ENCODE measurements at regions not wholly inside any gene's neighbourhood (a gene's known extent, or its start where the extent isn't known, plus 50 kb on each side); places are given as distances from the start of the nearest gene placed in this dataset.

- DNase-seq (ENCODE audit: low read depth in 1 of 2, low spot score in 1 of 2): no peak
Observed at GRCh38 chr12:125355614-125356013, 290.4 kb downstream of the AACS start.

GRCh38 chr12:125356111-125356510 is 290.9 kb downstream of the AACS start:
- no peak for DNase-seq (ENCODE audit: low read depth in 1 of 2, low spot score in 1 of 2)

- no peak for DNase-seq (ENCODE audit: low read depth in 1 of 2, low spot score in 1 of 2)
Observed at GRCh38 chr12:125357561-125357960, 292.3 kb downstream of the AACS start.

GRCh38 chr12:125360540-125360939 is 295.3 kb downstream of the AACS start:
- DNase-seq (ENCODE audit: low read depth in 1 of 2, low spot score in 1 of 2): no peak

GRCh38 chr12:125371033-125371432 is 305.8 kb downstream of the AACS start:
- no peak for DNase-seq (ENCODE audit: low read depth in 1 of 2, low spot score in 1 of 2)

GRCh38 chr12:125372085-125372484 is 306.9 kb downstream of the AACS start:
- DNase-seq (ENCODE audit: low read depth in 1 of 2, low spot score in 1 of 2): no peak

GRCh38 chr12:125373375-125373774 is 308.1 kb downstream of the AACS start:
- DNase-seq (ENCODE audit: low read depth in 1 of 2, low spot score in 1 of 2): no peak

- DNase-seq (ENCODE audit: low read depth in 1 of 2, low spot score in 1 of 2): no peak
Observed at GRCh38 chr12:125376422-125376821, 311.2 kb downstream of the AACS start.

GRCh38 chr12:125377093-125377492 is 311.9 kb downstream of the AACS start:
- DNase-seq (ENCODE audit: low read depth in 1 of 2, low spot score in 1 of 2): no peak

GRCh38 chr12:125381373-125381772 is 316.1 kb downstream of the AACS start:
- DNase-seq (ENCODE audit: low read depth in 1 of 2, low spot score in 1 of 2): no peak

GRCh38 chr12:125382926-125383325 is 317.7 kb downstream of the AACS start:
- no peak for DNase-seq (ENCODE audit: low read depth in 1 of 2, low spot score in 1 of 2)

- DNase-seq (ENCODE audit: low read depth in 1 of 2, low spot score in 1 of 2): no peak
Observed at GRCh38 chr12:125386652-125387051, 321.4 kb downstream of the AACS start.

GRCh38 chr12:125387206-125387605 is 322.0 kb downstream of the AACS start:
- DNase-seq (ENCODE audit: low read depth in 1 of 2, low spot score in 1 of 2): no peak

- DNase-seq (ENCODE audit: low read depth in 1 of 2, low spot score in 1 of 2): no peak
Observed at GRCh38 chr12:125389061-125389697, 323.9 kb downstream of the AACS start.

GRCh38 chr12:125393569-125393968 is 328.3 kb downstream of the AACS start:
- no peak for DNase-seq (ENCODE audit: low read depth in 1 of 2, low spot score in 1 of 2)

- no peak for DNase-seq (ENCODE audit: low read depth in 1 of 2, low spot score in 1 of 2)
Observed at GRCh38 chr12:125395583-125396215, 330.5 kb downstream of the AACS start.

GRCh38 chr12:125399489-125399888 is 334.3 kb downstream of the AACS start:
- no peak for DNase-seq (ENCODE audit: low read depth in 1 of 2, low spot score in 1 of 2)

GRCh38 chr12:125402874-125403789 is 337.9 kb downstream of the AACS start:
- no peak for DNase-seq (ENCODE audit: low read depth in 1 of 2, low spot score in 1 of 2)

GRCh38 chr12:125403843-125404242 is 338.6 kb downstream of the AACS start:
- DNase-seq (ENCODE audit: low read depth in 1 of 2, low spot score in 1 of 2): no peak

- no peak for DNase-seq (ENCODE audit: low read depth in 1 of 2, low spot score in 1 of 2)
Observed at GRCh38 chr12:125406131-125406530, 340.9 kb downstream of the AACS start.

GRCh38 chr12:125408718-125409117 is 343.5 kb downstream of the AACS start:
- DNase-seq (ENCODE audit: low read depth in 1 of 2, low spot score in 1 of 2): no peak

- no peak for DNase-seq (ENCODE audit: low read depth in 1 of 2, low spot score in 1 of 2)
Observed at GRCh38 chr12:125412506-125412905, 347.3 kb downstream of the AACS start.
